GM23338 (cell line): ENCODE measurements at regions not wholly inside any gene's neighbourhood (a gene's known extent, or its start where the extent isn't known, plus 50 kb on each side); places are given as distances from the start of the nearest gene placed in this dataset.

ENCODE experiments used
- CREB1 ChIP-seq: fragments of 250-450 bp; sonication (Bioruptor Pico); IDR thresholded peaks from 2 replicates; pipeline ENCODE4 v1.5.0; 2020; ENCODE audit warnings: low read depth, mild to moderate bottlenecking, moderate library complexity
- CTCF ChIP-seq, 2 experiments: fragments of 200-600 bp in 1 of 2; sonication (generic) in 1 of 2; conservative IDR thresholded peaks; 2 replicates each; pipeline versions ENCODE4 v1.5.1 to v1.6.1; 2016 to 2017; ENCODE audit warnings: antibody characterized with exemption in 2 of 2, low read depth in 2 of 2, mild to moderate bottlenecking in 2 of 2, moderate library complexity in 1 of 2
- ETS1 ChIP-seq: IDR thresholded peaks from 2 replicates; pipeline ENCODE4 v1.6.1; 2016; ENCODE audit warnings: antibody characterized with exemption
- EZH2 ChIP-seq: fragments of 200-600 bp; sonication (generic); IDR thresholded peaks from one replicate; pipeline ENCODE4 v1.8.0; 2017; ENCODE audit warnings: antibody characterized with exemption, mild to moderate bottlenecking, low read depth; ENCODE audit not compliant: unreplicated experiment
- EZH2phosphoT487 ChIP-seq: fragments of 200-600 bp; sonication (generic); IDR thresholded peaks from one replicate; pipeline ENCODE4 v1.8.1; 2018; ENCODE audit warnings: antibody characterized with exemption; ENCODE audit not compliant: unreplicated experiment
- POLR2AphosphoS5 ChIP-seq: IDR thresholded peaks from 2 replicates; pipeline ENCODE4 v1.6.1; 2016; ENCODE audit warnings: antibody characterized with exemption, low read depth
- REST ChIP-seq: IDR thresholded peaks from one replicate; pipeline ENCODE4 v1.6.1; 2018; ENCODE audit warnings: antibody characterized with exemption; ENCODE audit not compliant: unreplicated experiment
- STAT1 ChIP-seq: IDR thresholded peaks from one replicate; pipeline ENCODE4 v1.6.1; 2016; ENCODE audit warnings: antibody characterized with exemption; ENCODE audit not compliant: unreplicated experiment
- ZNF114 ChIP-seq: fragments of 250-450 bp; sonication (Bioruptor Pico); IDR thresholded peaks from 2 replicates; pipeline ENCODE4 v1.5.0; 2020; ENCODE audit warnings: mild to moderate bottlenecking, moderate library complexity
- ZNF331 ChIP-seq: fragments of 250-450 bp; sonication (Bioruptor Pico); IDR thresholded peaks from 2 replicates; pipeline ENCODE4 v1.5.0; 2020; ENCODE audit warnings: low read depth, mild to moderate bottlenecking, moderate library complexity

DNA sequence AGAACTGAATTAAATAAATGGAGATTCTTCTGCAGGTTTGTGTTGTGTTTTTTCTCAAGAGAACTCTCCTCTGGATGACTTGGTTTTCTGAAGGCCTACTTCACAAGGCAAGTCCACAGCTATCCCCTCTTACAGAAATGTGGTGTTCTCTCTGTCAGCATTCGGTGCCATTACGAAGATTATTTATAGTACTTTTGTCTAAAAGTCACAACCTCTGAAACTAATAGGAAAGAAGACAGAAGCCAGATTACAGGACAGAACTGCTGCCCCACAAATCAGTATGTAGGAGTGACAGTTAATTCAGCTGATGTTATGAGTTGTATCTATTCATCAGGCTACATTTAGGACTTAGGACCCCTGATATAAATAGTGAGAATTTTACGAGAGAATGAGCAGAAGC, 413.5 kb downstream of the TMX3 start:
- TF ChIP-seq EZH2 (no peak), EZH2phosphoT487 (no peak), CTCF (conservative IDR thresholded peaks at IDR 0.05; ENCODE audit: low read depth in 2 of 2) (no peak), STAT1 (no peak), POLR2AphosphoS5 (no peak), ZNF331 (no peak), REST (no peak), ETS1 (no peak), CREB1 (CRISPR knock-in tag) (no peak), ZNF114 (CRISPR knock-in tag) (no peak)
